ENCODE measurements at regions not wholly inside any gene's neighbourhood (a gene's known extent, or its start where the extent isn't known, plus 50 kb on each side); places are given as distances from the start of the nearest gene placed in this dataset.

GRCh38 chr2:150690870-150691269 is 203.4 kb upstream of the RND3 start:
- no peaks in the 10 kb centered on the region for H3F3A ChIP-seq (ENCODE audit: control insufficient read depth, insufficient read depth)
- H3K4me2 ChIP-seq (ENCODE audit: low read length): no peak overlapping the region
- no peak for TF ChIP-seq EZH2phosphoT487 (IDR thresholded peaks at IDR 0.05; ENCODE audit: borderline replicate concordance, low read length)
- no peak for TF ChIP-seq CTCF (IDR thresholded peaks at IDR 0.05; ENCODE audit: low read depth, low read length, poor library complexity, severe bottlenecking)
- H3K4me1 ChIP-seq (ENCODE audit: control insufficient read depth, low read length): no peaks in the 10 kb centered on the region
- no peaks in the 10 kb centered on the region for H3K79me2 ChIP-seq (ENCODE audit: control insufficient read depth, low read length)
- no peaks in the 10 kb centered on the region for H4K20me1 ChIP-seq (ENCODE audit: control insufficient read depth, insufficient read depth, low read depth, low read length)
- no peaks in the 10 kb centered on the region for H3K9me3 ChIP-seq (ENCODE audit: control insufficient read depth, insufficient read depth, low read length)
- H3K27ac ChIP-seq (ENCODE audit: low read depth, low read length): no peak overlapping the region
- no peak overlapping the region for H3K4me3 ChIP-seq (ENCODE audit: low read length)
- no peaks in the 10 kb centered on the region for H3K9me2 ChIP-seq (replicated peaks; ENCODE audit: control insufficient read depth, low read length)
- no peaks in the 10 kb centered on the region for H3K27me3 ChIP-seq (ENCODE audit: control insufficient read depth, low read length)
- no peaks in the 10 kb centered on the region for H3K36me3 ChIP-seq (ENCODE audit: control insufficient read depth, low read length)

GRCh38 chr2:150690261-150690660 is 202.8 kb upstream of the RND3 start:
- H3K27ac ChIP-seq (ENCODE audit: low read depth, low read length): no peak overlapping the region
- H3F3A ChIP-seq (ENCODE audit: control insufficient read depth, insufficient read depth): no peaks in the 10 kb centered on the region
- no peaks in the 10 kb centered on the region for H3K79me2 ChIP-seq (ENCODE audit: control insufficient read depth, low read length)
- TF ChIP-seq EZH2phosphoT487 (IDR thresholded peaks at IDR 0.05; ENCODE audit: borderline replicate concordance, low read length) (no peak), CTCF (IDR thresholded peaks at IDR 0.05; ENCODE audit: low read depth, low read length, poor library complexity, severe bottlenecking) (no peak)
- no peak overlapping the region for H3K4me2 ChIP-seq (ENCODE audit: low read length)
- no peaks in the 10 kb centered on the region for H3K9me2 ChIP-seq (replicated peaks; ENCODE audit: control insufficient read depth, low read length)
- no peaks in the 10 kb centered on the region for H3K27me3 ChIP-seq (ENCODE audit: control insufficient read depth, low read length)
- no peaks in the 10 kb centered on the region for H3K4me1 ChIP-seq (ENCODE audit: control insufficient read depth, low read length)
- H3K36me3 ChIP-seq (ENCODE audit: control insufficient read depth, low read length): no peaks in the 10 kb centered on the region
- H3K9me3 ChIP-seq (ENCODE audit: control insufficient read depth, insufficient read depth, low read length): no peaks in the 10 kb centered on the region
- H3K4me3 ChIP-seq (ENCODE audit: low read length): no peak overlapping the region
- H4K20me1 ChIP-seq (ENCODE audit: control insufficient read depth, insufficient read depth, low read depth, low read length): no peaks in the 10 kb centered on the region

- no peaks in the 10 kb centered on the region for H3K9me2 ChIP-seq (replicated peaks; ENCODE audit: control insufficient read depth, low read length)
- H3K79me2 ChIP-seq (ENCODE audit: control insufficient read depth, low read length): no peaks in the 10 kb centered on the region
- H3F3A ChIP-seq (ENCODE audit: control insufficient read depth, insufficient read depth): no peaks in the 10 kb centered on the region
- no peaks in the 10 kb centered on the region for H3K27me3 ChIP-seq (ENCODE audit: control insufficient read depth, low read length)
- no peaks in the 10 kb centered on the region for H3K9me3 ChIP-seq (ENCODE audit: control insufficient read depth, insufficient read depth, low read length)
- H3K4me2 ChIP-seq (ENCODE audit: low read length): no peak overlapping the region
- no peak overlapping the region for H3K4me3 ChIP-seq (ENCODE audit: low read length)
- no peak overlapping the region for H3K27ac ChIP-seq (ENCODE audit: low read depth, low read length)
- H3K4me1 ChIP-seq (ENCODE audit: control insufficient read depth, low read length): no peaks in the 10 kb centered on the region
- no peaks in the 10 kb centered on the region for H3K36me3 ChIP-seq (ENCODE audit: control insufficient read depth, low read length)
- no peak for TF ChIP-seq CTCF (IDR thresholded peaks at IDR 0.05; ENCODE audit: low read depth, low read length, poor library complexity, severe bottlenecking)
- no peaks in the 10 kb centered on the region for H4K20me1 ChIP-seq (ENCODE audit: control insufficient read depth, insufficient read depth, low read depth, low read length)
Observed at GRCh38 chr2:150689590-150689989, 202.1 kb upstream of the RND3 start.

- Histone ChIP-seq H3K9me2 (replicated peaks; ENCODE audit: control insufficient read depth, low read length) (no peaks in the 10 kb centered on the region), H3F3A (ENCODE audit: control insufficient read depth, insufficient read depth) (no peaks in the 10 kb centered on the region), H4K20me1 (ENCODE audit: control insufficient read depth, insufficient read depth, low read depth, low read length) (no peaks in the 10 kb centered on the region), H3K9me3 (ENCODE audit: control insufficient read depth, insufficient read depth, low read length) (no peaks in the 10 kb centered on the region), H3K79me2 (ENCODE audit: control insufficient read depth, low read length) (no peaks in the 10 kb centered on the region), H3K36me3 (ENCODE audit: control insufficient read depth, low read length) (no peaks in the 10 kb centered on the region), H3K4me1 (ENCODE audit: control insufficient read depth, low read length) (no peaks in the 10 kb centered on the region), H3K27ac (ENCODE audit: low read depth, low read length) (no peak overlapping the region), H3K4me3 (ENCODE audit: low read length) (no peak overlapping the region), H3K27me3 (ENCODE audit: control insufficient read depth, low read length) (no peaks in the 10 kb centered on the region), H3K4me2 (ENCODE audit: low read length) (no peak overlapping the region)
- TF ChIP-seq EZH2phosphoT487 (IDR thresholded peaks at IDR 0.05; ENCODE audit: borderline replicate concordance, low read length) (no peak), CTCF (IDR thresholded peaks at IDR 0.05; ENCODE audit: low read depth, low read length, poor library complexity, severe bottlenecking) (no peak)
Observed at GRCh38 chr2:150688016-150688415, 200.5 kb upstream of the RND3 start.

All from DOHH2 (cell line).